Right ventricle myocardium superior (tissue), 1 donor: ENCODE measurements at regions not wholly inside any gene's neighbourhood (a gene's known extent, or its start where the extent isn't known, plus 50 kb on each side); places are given as distances from the start of the nearest gene placed in this dataset.
A peak's percentile ranks its signal among the peaks of the same experiment; 100 is the strongest.

Experiments
- ATAC-seq: fragments of 200-7000 bp; cut with Tn5 transposase; one replicate; pipeline ENCODE4 v1.9.1; 2020; ENCODE audit warnings: mild to moderate bottlenecking; ENCODE audit not compliant: poor library complexity
- DNase-seq: peaks from one replicate; pipeline ENCODE4 v3.0.0-alpha.2; 2020
- intact Hi-C: fragments of 100-400 bp; cut with DNase I; formaldehyde crosslinking; loops from one replicate; pipeline ENCODE4 v1.11.2; 2022
- donor health status: DM: no; HTN: yes; CAD: no; lungs with severe emphysema.

GRCh38 chr3:139794469-139795265, 116.9 kb upstream of the NMNAT3 start:
- DNase-seq, result no peak
- no peak for ATAC-seq
- intact Hi-C loops, result no loop called here

- intact Hi-C loops, result no loop called here
- no peak for ATAC-seq
- DNase-seq, result no peak
Observed at GRCh38 chr3:139793408-139793807, 115.6 kb upstream of the NMNAT3 start.

GRCh38 chr3:139780593-139780992, 102.8 kb upstream of the NMNAT3 start:
- DNase-seq, result no peak
- intact Hi-C loops, result no loop called here
- ATAC-seq, result no peak

GRCh38 chr3:139778682-139779233, 101.0 kb upstream of the NMNAT3 start:
- ATAC-seq, result no peak
- intact Hi-C loops, result no loop called here
- no peak for DNase-seq

- ATAC-seq, result peak; percentile 66
- no peak for DNase-seq
- intact Hi-C loops, result no loop called here
Observed at GRCh38 chr3:139774560-139775302, 97.0 kb upstream of the NMNAT3 start.

- intact Hi-C loops, result no loop called here
- no peak for ATAC-seq
- no peak for DNase-seq
Observed at GRCh38 chr3:139772539-139773500, 95.0 kb upstream of the NMNAT3 start.

GRCh38 chr3:139771331-139771730, 93.6 kb upstream of the NMNAT3 start:
- no peak for DNase-seq
- ATAC-seq, result no peak
- intact Hi-C loops, result no loop called here

- intact Hi-C loops, result no loop called here
- no peak for DNase-seq
- ATAC-seq, result no peak
Observed at GRCh38 chr3:139770577-139770976, 92.8 kb upstream of the NMNAT3 start.

- intact Hi-C loops, result no loop called here
- DNase-seq (no peak), ATAC-seq (no peak)
Observed at GRCh38 chr3:139769796-139770195, 92.0 kb upstream of the NMNAT3 start.

- intact Hi-C loops, result no loop called here
- ATAC-seq, result no peak
Observed at GRCh38 chr3:139764936-139765335, 87.2 kb upstream of the NMNAT3 start.

GRCh38 chr3:139764069-139764905, 86.5 kb upstream of the NMNAT3 start:
- DNase-seq, result no peak
- intact Hi-C loops, result no loop called here
- peak; percentile 89 for ATAC-seq

More at GRCh38 chr3:139764936-139765335, 87.2 kb upstream of the NMNAT3 start:
- DNase-seq, result no peak

- ATAC-seq (no peak), DNase-seq (no peak)
- intact Hi-C loops, result no loop called here
Observed at GRCh38 chr3:139762302-139762701, 84.5 kb upstream of the NMNAT3 start.

- no peak for DNase-seq
- ATAC-seq, result peak; percentile 38
- intact Hi-C loops, result no loop called here
Observed at GRCh38 chr3:139759470-139759869, 81.7 kb upstream of the NMNAT3 start.

- DNase-seq, result no peak
- ATAC-seq, result peak; percentile 74
- intact Hi-C loops, result no loop called here
Observed at GRCh38 chr3:139758654-139759291, 81.0 kb upstream of the NMNAT3 start.

GRCh38 chr3:139757448-139758030, 79.8 kb upstream of the NMNAT3 start:
- no peak for ATAC-seq
- no peak for DNase-seq
- intact Hi-C loops, result no loop called here

- DNase-seq (no peak), ATAC-seq (no peak)
- intact Hi-C loops, result no loop called here
Observed at GRCh38 chr3:139756529-139757103, 78.8 kb upstream of the NMNAT3 start.

GRCh38 chr3:139755551-139755950, 77.8 kb upstream of the NMNAT3 start:
- ATAC-seq (no peak), DNase-seq (no peak)
- intact Hi-C loops, result no loop called here
